HepG2 (cell line): ENCODE measurements at regions not wholly inside any gene's neighbourhood (a gene's known extent, or its start where the extent isn't known, plus 50 kb on each side); places are given as distances from the start of the nearest gene placed in this dataset.

Source experiments
- ATAC-seq: fragments of 200-7000 bp; cut with Tn5 transposase; 3 replicates; pipeline ENCODE4 v1.9.1; 2020; ENCODE audit warnings: mild to moderate bottlenecking, moderate library complexity
- BruUV-seq: library from RNA; stranded (reverse); fragments of 400-500 nt; replicated peaks from 2 replicates; lab custom pipeline; 2021; lab: Mats Ljungman, UMichigan
- CTCF ChIA-PET: fragments of 300-600 bp; formaldehyde crosslinking; extraction: SDS; loops from one replicate; lab custom pipeline; 2021; ENCODE audit warnings: low total read pairs, inconsistent platforms, low intra/inter-chr PET ratio; lab: Yijun Ruan, JAX
- POLR2A ChIA-PET: fragments of 350-600 bp; sonication (Branson Sonifier 250); formaldehyde crosslinking; loops from one replicate; lab custom pipeline; 2020; ENCODE audit warnings: antibody characterized with exemption, inconsistent platforms; lab: Yijun Ruan, JAX
- DNase-seq: peaks from one replicate; pipeline ENCODE4 v3.0.0-alpha.2; 2015; ENCODE audit warnings: low spot score
- FAIRE-seq: peaks from 3 replicates; lab custom pipeline; 2011; peaks lifted over from hg19 to GRCh38; lab: Jason Lieb, UNC
- H2AFZ ChIP-seq: one replicate; pipeline ENCODE4 v1.6.1; 2011; ENCODE audit warnings: low read length, inconsistent platforms
- H3K27ac ChIP-seq: fragments of 300-600 bp; 3 replicates; pipeline ENCODE4 v1.8.0; 2011; ENCODE audit warnings: mixed run types, mild to moderate bottlenecking, mixed read lengths, low read length, inconsistent platforms; ENCODE audit not compliant: insufficient read depth; ENCODE audit errors: extremely low read length
- H3K27me3 ChIP-seq, 2 experiments: fragments of 200-600 bp in 1 of 2; 2 replicates in 1 of 2; 3 replicates in 1 of 2; pipeline versions ENCODE4 v1.6.0 to v1.8.0; 2011; ENCODE audit warnings: low read length in 2 of 2, mild to moderate bottlenecking in 2 of 2, moderate library complexity in 2 of 2, inconsistent platforms in 1 of 2; ENCODE audit not compliant: insufficient read depth in 2 of 2, control insufficient read depth in 1 of 2
- H3K36me3 ChIP-seq, 2 experiments: fragments of 200-600 bp in 1 of 2; replicated peaks in 1 of 2; 2 replicates in 1 of 2; 3 replicates in 1 of 2; pipeline versions ENCODE4 v1.5.1 to v1.8.0; 2011; ENCODE audit warnings: low read length in 2 of 2, inconsistent platforms in 1 of 2; ENCODE audit not compliant: insufficient read depth in 2 of 2, control insufficient read depth in 1 of 2
- H3K4me1 ChIP-seq: 2 replicates; pipeline ENCODE4 v1.5.1; 2012; ENCODE audit warnings: low read length, inconsistent platforms; ENCODE audit not compliant: insufficient read depth
- H3K4me2 ChIP-seq: 2 replicates; pipeline ENCODE4 v1.6.0; 2011; ENCODE audit warnings: low read depth, low read length, inconsistent platforms
- H3K4me3 ChIP-seq, 3 experiments: fragments of 200-600 bp in 1 of 3; sonication (generic), shearing (Covaris generic) in 1 of 3; replicated peaks in 1 of 3; 2 replicates each; pipeline ENCODE4 v1.5.1; 2011 to 2016; ENCODE audit warnings: low read length in 3 of 3, inconsistent platforms in 2 of 3, low read depth in 2 of 3, mild to moderate bottlenecking in 2 of 3, control low read depth in 1 of 3, mixed read lengths in 1 of 3; ENCODE audit not compliant: insufficient read depth in 1 of 3
- H3K79me2 ChIP-seq: one replicate; pipeline ENCODE4 v1.6.1; 2011; ENCODE audit warnings: low read length, inconsistent platforms; ENCODE audit not compliant: insufficient read depth
- H3K9ac ChIP-seq: 2 replicates; pipeline ENCODE4 v1.6.0; 2011; ENCODE audit warnings: mild to moderate bottlenecking, low read depth, low read length, inconsistent platforms; ENCODE audit not compliant: insufficient read depth
- H3K9me3 ChIP-seq: 2 replicates; pipeline ENCODE4 v1.5.1; 2012; ENCODE audit warnings: mild to moderate bottlenecking, low read length
- H4K20me1 ChIP-seq: 2 replicates; pipeline ENCODE4 v1.6.0; 2011; ENCODE audit warnings: inconsistent platforms, mild to moderate bottlenecking, low read length, moderate library complexity; ENCODE audit not compliant: insufficient read depth
- ERF ChIP-seq: IDR thresholded peaks from 2 replicates; pipeline ENCODE4 v1.6.1; 2018; ENCODE audit warnings: missing biosample characterization, missing genetic modification reagents
- HCFC1 ChIP-seq: fragments of 150-350 bp; IDR thresholded peaks from 2 replicates; pipeline ENCODE4 v1.6.1; 2014; ENCODE audit warnings: low read depth, low read length
- HINFP ChIP-seq: sonication (generic); formaldehyde crosslinking; IDR thresholded peaks from 2 replicates; pipeline ENCODE4 v1.4.0; 2020; ENCODE audit warnings: low read depth, mild to moderate bottlenecking, missing genetic modification reagents
- KDM4B ChIP-seq: sonication (generic); formaldehyde crosslinking; IDR thresholded peaks from 2 replicates; pipeline ENCODE4 v1.4.0; 2020; ENCODE audit warnings: missing genetic modification reagents
- MBD4 ChIP-seq: IDR thresholded peaks from 2 replicates; pipeline ENCODE4 v1.6.1; 2012; ENCODE audit warnings: low read length, inconsistent platforms, borderline replicate concordance
- PHB2 ChIP-seq: fragments of 450-650 bp; IDR thresholded peaks from 2 replicates; pipeline ENCODE4 v1.6.1; 2018; ENCODE audit not compliant: partially characterized antibody
- REPIN1 ChIP-seq: sonication (generic); formaldehyde crosslinking; IDR thresholded peaks from 2 replicates; pipeline ENCODE4 v1.8.0; 2022; ENCODE audit warnings: missing genetic modification reagents, low read depth, mild to moderate bottlenecking, borderline replicate concordance
- SNAPC4 ChIP-seq: sonication (generic); formaldehyde crosslinking; IDR thresholded peaks from 2 replicates; pipeline ENCODE4 v1.4.0; 2020; ENCODE audit warnings: mild to moderate bottlenecking, missing genetic modification reagents
- SRSF4 ChIP-seq: fragments of 200-400 bp; formaldehyde crosslinking; IDR thresholded peaks from one replicate; pipeline ENCODE4 v1.6.1; 2018; ENCODE audit warnings: mild to moderate bottlenecking, low read depth, low read length, moderate library complexity; ENCODE audit not compliant: poor library complexity, severe bottlenecking
- TRIM24 ChIP-seq: sonication (generic); formaldehyde crosslinking; IDR thresholded peaks from 2 replicates; pipeline ENCODE4 v1.8.0; 2022; ENCODE audit warnings: mild to moderate bottlenecking, missing genetic modification reagents
- ZNF775 ChIP-seq: sonication (generic); formaldehyde crosslinking; IDR thresholded peaks from 2 replicates; pipeline ENCODE4 v1.4.0; 2020; ENCODE audit warnings: missing genetic modification reagents, mild to moderate bottlenecking, moderate library complexity, borderline replicate concordance
- WGBS: methylation state at CpG from one replicate; pipeline ENCODE4 v1.1.6; 2017; ENCODE audit warnings: low lambda C conversion rate; 5-methylcytosine and 5-hydroxymethylcytosine counted together
- in situ Hi-C: cut with HindIII; loops from 2 replicates; pipeline ENCODE4 v1.10.0; 2017; ENCODE audit warnings: low pct_unique_long_range_greater_than_20kb; ENCODE audit not compliant: extremely low pct_ligation_motif_present
- intact Hi-C: fragments of 100-400 bp; cut with micrococcal nuclease; formaldehyde crosslinking; loops from one replicate; pipeline ENCODE4 v1.10.0; 2022; ENCODE audit not compliant: unreplicated experiment

- TF ChIP-seq SNAPC4 (CRISPR knock-in tag) (no peak), ZNF775 (CRISPR knock-in tag) (no peak), PHB2 (no peak), REPIN1 (CRISPR knock-in tag) (no peak)
Measured at GRCh38 chr6:156310701-156311100, 466.5 kb upstream of the ARID1B start (continued).

GRCh38 chr6:156309017-156309416 is 468.2 kb upstream of the ARID1B start:
- no peak overlapping the region for H3K27ac ChIP-seq
- FAIRE-seq (no peak), DNase-seq (no peak), ATAC-seq (no peak)
- H3K4me2 ChIP-seq, result no peak overlapping the region
- no peaks in the 10 kb centered on the region for H3K9me3 ChIP-seq
- no peak overlapping the region for H3K4me3 ChIP-seq
- H3K79me2 ChIP-seq, result no peaks in the 10 kb centered on the region
- no peak overlapping the region for H3K9ac ChIP-seq
- no peaks in the 10 kb centered on the region for H3K36me3 ChIP-seq
- 5% methylated on average over 7 of the region's 7 CpGs for WGBS
- BruUV-seq, result no TSS peak
- no peaks in the 10 kb centered on the region for H3K4me1 ChIP-seq
- ChIA-PET CTCF (no interaction called here), POLR2A (no interaction called here)
- intact Hi-C loops (no loop called here), in situ Hi-C loops (no loop called here)
- no peak overlapping the region for H2AFZ ChIP-seq
- H3K27me3 ChIP-seq, result peaks cover 0 to 10% of the 10 kb centered on the region in 2 experiments; a peak in 2 of 5 replicates
- H4K20me1 ChIP-seq, result no peaks in the 10 kb centered on the region
- TF ChIP-seq HINFP (CRISPR knock-in tag), result no peak
- TF ChIP-seq TRIM24 (CRISPR knock-in tag), result no peak
- no peak for TF ChIP-seq KDM4B (CRISPR knock-in tag)
- no peak for TF ChIP-seq MBD4
- no peak for TF ChIP-seq ERF
- no peak for TF ChIP-seq HCFC1
- no peak for TF ChIP-seq SRSF4
